H7 (cell line): ENCODE measurements at regions not wholly inside any gene's neighbourhood (a gene's known extent, or its start where the extent isn't known, plus 50 kb on each side); places are given as distances from the start of the nearest gene placed in this dataset.
"Not testable (repeated sequence)": the region's sequence is repeated elsewhere in the genome, so short reads cannot be mapped to it uniquely, and the experiment has no call there.

Experiments used
- DNase-seq: peaks from one replicate; pipeline ENCODE4 v3.0.0; 2012
- H3K27me3 ChIP-seq: 2 replicates; pipeline ENCODE4 v1.6.0; 2011; ENCODE audit warnings: mild to moderate bottlenecking, low read length; ENCODE audit not compliant: control insufficient read depth, insufficient read depth
- H3K36me3 ChIP-seq: replicated peaks from 2 replicates; pipeline ENCODE4 v1.5.1; 2011; ENCODE audit warnings: low read length; ENCODE audit not compliant: control insufficient read depth, insufficient read depth
- H3K4me3 ChIP-seq: 2 replicates; pipeline ENCODE4 v1.5.1; 2011; ENCODE audit warnings: low read depth, mild to moderate bottlenecking, control low read depth, low read length, moderate library complexity; ENCODE audit not compliant: insufficient read depth

GRCh38 chr1:173388352-173388751 lies 88.8 kb upstream of the PRDX6 start:
- Histone ChIP-seq H3K27me3 (no peaks in the 10 kb centered on the region), H3K4me3 (no peak overlapping the region), H3K36me3 (no peaks in the 10 kb centered on the region)
- DNase-seq: no peak

GRCh38 chr1:173392895-173393658 lies 84.1 kb upstream of the PRDX6 start:
- no peak overlapping the region for H3K4me3 ChIP-seq
- DNase-seq: no peak
- no peaks in the 10 kb centered on the region for H3K27me3 ChIP-seq
- no peaks in the 10 kb centered on the region for H3K36me3 ChIP-seq

GRCh38 chr1:173393659-173394000 lies 83.5 kb upstream of the PRDX6 start:
- H3K4me3 ChIP-seq: no peak overlapping the region
- no peaks in the 10 kb centered on the region for H3K27me3 ChIP-seq
- no peaks in the 10 kb centered on the region for H3K36me3 ChIP-seq
- DNase-seq: no peak

GRCh38 chr1:173394813-173395212 lies 82.3 kb upstream of the PRDX6 start:
- not testable (repeated sequence) for DNase-seq, H3K36me3 ChIP-seq, H3K27me3 ChIP-seq, H3K4me3 ChIP-seq

DNA sequence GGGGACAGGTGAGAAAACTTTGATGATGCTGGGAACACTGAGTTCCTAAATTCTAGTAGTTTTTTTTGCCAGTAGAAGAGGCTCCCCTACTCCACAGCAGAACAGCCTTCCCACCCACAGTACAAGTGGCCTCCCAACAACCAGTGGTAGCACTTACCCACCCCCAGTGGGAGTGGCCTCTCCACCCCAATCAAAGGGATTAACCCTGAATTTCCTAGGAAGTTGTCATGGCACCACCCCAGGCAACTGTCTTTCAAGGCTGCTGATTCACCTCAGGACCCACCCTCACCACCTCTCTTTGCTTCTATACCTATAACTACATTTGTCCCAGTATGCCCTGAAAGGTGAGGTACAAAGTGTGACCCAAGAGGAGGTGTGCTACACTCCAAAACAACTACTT lies 81.4 kb upstream of the PRDX6 start:
- Histone ChIP-seq H3K27me3 (no peaks in the 10 kb centered on the region), H3K4me3 (no peak overlapping the region), H3K36me3 (no peaks in the 10 kb centered on the region)
- DNase-seq: no peak

GRCh38 chr1:173400387-173400995 lies 76.6 kb upstream of the PRDX6 start:
- Histone ChIP-seq H3K4me3 (no peak overlapping the region), H3K36me3 (no peaks in the 10 kb centered on the region), H3K27me3 (no peaks in the 10 kb centered on the region)
- no peak for DNase-seq

GRCh38 chr1:173403996-173404395 lies 73.1 kb upstream of the PRDX6 start:
- Histone ChIP-seq H3K27me3 (no peaks in the 10 kb centered on the region), H3K36me3 (no peaks in the 10 kb centered on the region), H3K4me3 (no peak overlapping the region)
- DNase-seq: no peak

DNA sequence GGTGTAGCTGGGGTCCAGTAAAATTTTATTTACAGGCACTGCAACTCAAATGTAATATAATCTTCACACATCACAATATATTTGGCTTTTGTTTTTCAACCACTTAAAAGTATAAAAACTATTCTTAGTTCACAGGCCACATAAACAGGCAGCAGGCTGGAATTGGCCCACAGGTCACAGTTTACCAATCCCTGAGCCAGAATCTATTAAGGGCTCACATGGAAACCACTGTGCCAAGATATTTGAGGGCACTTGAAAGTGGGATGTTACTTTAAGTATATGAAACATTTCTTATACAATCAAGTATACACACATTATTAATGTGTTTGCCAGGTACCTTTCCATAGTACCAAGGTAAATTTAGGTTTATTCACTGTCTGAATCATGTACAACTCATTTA lies 71.9 kb upstream of the PRDX6 start:
- H3K36me3 ChIP-seq: no peaks in the 10 kb centered on the region

DNA sequence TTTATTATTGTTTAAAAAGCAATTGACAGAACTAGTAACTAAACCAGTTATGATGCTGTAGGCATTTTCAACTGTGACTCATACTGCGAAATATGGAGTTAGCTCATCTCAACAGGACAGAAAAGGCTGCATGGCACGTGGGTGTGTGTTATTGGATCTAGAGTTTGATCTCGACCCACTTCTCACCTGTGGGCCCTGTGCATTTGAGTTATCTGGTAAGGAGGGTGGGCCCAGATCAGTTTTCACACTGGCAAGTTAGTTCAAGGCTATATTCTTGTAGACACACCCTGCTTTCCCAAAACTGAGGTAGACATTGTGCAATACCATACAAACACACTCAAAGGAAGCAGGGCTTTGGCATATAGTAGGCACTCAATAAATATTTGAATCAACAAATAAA lies 71.3 kb upstream of the PRDX6 start:
- no peaks in the 10 kb centered on the region for H3K27me3 ChIP-seq
- no peaks in the 10 kb centered on the region for H3K36me3 ChIP-seq
- DNase-seq: no peak
- H3K4me3 ChIP-seq: no peak overlapping the region

More for the DNA sequence above, 71.9 kb upstream of the PRDX6 start:
- Histone ChIP-seq H3K27me3 (no peaks in the 10 kb centered on the region), H3K4me3 (no peak overlapping the region)
- no peak for DNase-seq

GRCh38 chr1:173406783-173407230 lies 70.3 kb upstream of the PRDX6 start:
- Histone ChIP-seq H3K4me3 (no peak overlapping the region), H3K36me3 (no peaks in the 10 kb centered on the region), H3K27me3 (no peaks in the 10 kb centered on the region)
- no peak for DNase-seq

- H3K36me3 ChIP-seq: no peaks in the 10 kb centered on the region
- no peak overlapping the region for H3K4me3 ChIP-seq
- no peaks in the 10 kb centered on the region for H3K27me3 ChIP-seq
- DNase-seq: no peak
These were observed 69.3 kb upstream of the PRDX6 start for GRCh38 chr1:173407846-173408245.

DNA sequence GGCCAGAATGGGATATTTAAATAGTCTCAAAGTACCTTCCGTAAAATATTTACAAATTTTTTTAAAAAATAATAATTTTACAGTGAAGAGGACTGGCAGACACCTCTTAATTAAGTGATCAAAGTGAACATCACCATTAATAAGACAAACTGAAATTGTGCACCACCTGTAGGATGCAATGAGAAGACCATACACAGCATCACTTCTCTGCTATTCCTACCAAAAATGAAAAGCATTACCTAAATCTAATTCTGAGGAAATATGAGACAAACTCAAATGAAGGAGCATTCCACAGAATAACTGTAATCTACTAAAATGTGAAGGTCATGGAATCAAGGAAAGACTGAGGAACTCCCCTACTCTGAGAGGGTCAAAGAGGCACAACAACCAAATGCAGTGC lies 68.2 kb upstream of the PRDX6 start:
- H3K36me3 ChIP-seq: no peaks in the 10 kb centered on the region
- H3K27me3 ChIP-seq: no peaks in the 10 kb centered on the region
- H3K4me3 ChIP-seq: no peak overlapping the region
- DNase-seq: no peak

DNA sequence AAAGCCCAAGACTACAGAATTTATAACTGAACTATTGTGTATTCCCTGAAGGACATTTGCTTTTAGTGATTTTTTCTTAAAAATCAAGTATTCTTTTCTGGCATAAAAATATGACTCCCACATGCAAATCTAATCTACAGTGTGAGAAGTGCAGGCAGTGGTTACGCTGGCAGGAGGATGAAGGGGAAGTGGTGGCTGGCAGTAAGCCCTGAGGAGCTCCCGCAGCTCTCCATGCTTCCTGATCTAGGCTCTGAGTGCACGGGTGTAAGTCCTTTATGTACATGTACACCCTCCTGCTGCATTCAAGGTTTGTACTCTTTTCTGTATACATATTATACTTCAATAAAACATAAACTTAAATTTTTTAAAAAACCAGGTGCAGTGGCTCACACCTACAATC lies 67.5 kb upstream of the PRDX6 start:
- H3K27me3 ChIP-seq: no peaks in the 10 kb centered on the region

DNA sequence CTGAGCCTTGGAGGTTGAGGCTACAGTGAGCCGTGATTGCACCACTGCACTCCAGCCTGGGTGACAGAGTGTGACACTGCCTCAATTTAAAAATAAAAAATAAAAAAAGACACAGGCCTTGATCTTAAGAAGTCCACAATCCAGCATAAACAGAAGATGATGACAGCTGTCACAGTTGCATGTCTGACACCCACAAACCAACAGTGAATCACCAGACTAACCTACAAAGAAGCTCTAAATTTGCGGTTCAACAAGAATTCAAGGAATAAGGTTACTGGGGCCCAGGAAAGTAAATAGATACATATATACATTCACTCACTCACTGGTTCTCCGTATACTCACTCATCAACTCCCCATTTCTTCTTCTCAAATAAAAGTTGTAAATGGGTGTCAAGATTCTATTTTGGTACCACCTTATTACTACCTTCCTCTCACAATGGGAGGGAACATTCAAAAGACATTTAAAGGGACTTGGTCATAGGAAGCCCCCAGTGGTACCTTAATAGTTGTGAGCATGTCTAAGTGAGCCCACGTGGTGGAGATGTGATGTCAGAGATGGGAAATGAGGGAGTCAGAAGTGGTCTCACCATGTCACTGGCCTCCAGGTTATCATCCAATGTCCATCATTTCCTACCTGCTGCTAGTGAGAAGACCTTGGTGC lies 66.9 kb upstream of the PRDX6 start:
- DNase-seq: no peak
- Histone ChIP-seq H3K36me3 (no peaks in the 10 kb centered on the region), H3K27me3 (no peaks in the 10 kb centered on the region), H3K4me3 (no peak overlapping the region)

More for the DNA sequence above, 67.5 kb upstream of the PRDX6 start:
- no peaks in the 10 kb centered on the region for H3K36me3 ChIP-seq
- no peak overlapping the region for H3K4me3 ChIP-seq
- DNase-seq: no peak

GRCh38 chr1:173410794-173411236 lies 66.3 kb upstream of the PRDX6 start:
- Histone ChIP-seq H3K36me3 (no peaks in the 10 kb centered on the region), H3K27me3 (no peaks in the 10 kb centered on the region), H3K4me3 (no peak overlapping the region)
- no peak for DNase-seq
